ENCODE measurements at regions not wholly inside any gene's neighbourhood (a gene's known extent, or its start where the extent isn't known, plus 50 kb on each side); places are given as distances from the start of the nearest gene placed in this dataset.

DNA sequence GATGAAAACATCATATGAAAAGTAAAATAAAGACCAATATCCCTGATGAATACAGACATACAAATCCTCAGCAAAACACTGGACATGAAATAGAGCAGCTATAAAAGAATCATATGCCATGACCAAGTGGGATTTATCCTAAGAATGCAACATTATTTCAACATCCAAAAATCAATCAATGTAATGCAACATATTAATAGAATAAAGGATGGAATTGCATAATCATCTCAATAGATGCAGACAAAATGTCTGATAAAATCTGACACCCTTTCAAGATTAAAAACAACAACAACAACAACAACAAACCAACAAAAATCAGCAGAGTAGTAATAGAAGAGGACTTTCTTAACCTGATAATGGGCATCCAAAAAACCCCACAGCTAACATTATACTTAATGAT lies 63.8 kb upstream of the IL1R1 start:
- no peak for ATAC-seq
- Histone ChIP-seq H3K4me1 (peaks cover 0 to 30% (median 14%) of the 10 kb centered on the region in 9 donors), H3K9me3 (no peaks in the 10 kb centered on the region), H3K4me3 (no peak overlapping the region), H3K27ac (no peak overlapping the region), H3K27me3 (no peaks in the 10 kb centered on the region), H3K36me3 (no peaks in the 10 kb centered on the region)
- TF ChIP-seq, protein P1, sequence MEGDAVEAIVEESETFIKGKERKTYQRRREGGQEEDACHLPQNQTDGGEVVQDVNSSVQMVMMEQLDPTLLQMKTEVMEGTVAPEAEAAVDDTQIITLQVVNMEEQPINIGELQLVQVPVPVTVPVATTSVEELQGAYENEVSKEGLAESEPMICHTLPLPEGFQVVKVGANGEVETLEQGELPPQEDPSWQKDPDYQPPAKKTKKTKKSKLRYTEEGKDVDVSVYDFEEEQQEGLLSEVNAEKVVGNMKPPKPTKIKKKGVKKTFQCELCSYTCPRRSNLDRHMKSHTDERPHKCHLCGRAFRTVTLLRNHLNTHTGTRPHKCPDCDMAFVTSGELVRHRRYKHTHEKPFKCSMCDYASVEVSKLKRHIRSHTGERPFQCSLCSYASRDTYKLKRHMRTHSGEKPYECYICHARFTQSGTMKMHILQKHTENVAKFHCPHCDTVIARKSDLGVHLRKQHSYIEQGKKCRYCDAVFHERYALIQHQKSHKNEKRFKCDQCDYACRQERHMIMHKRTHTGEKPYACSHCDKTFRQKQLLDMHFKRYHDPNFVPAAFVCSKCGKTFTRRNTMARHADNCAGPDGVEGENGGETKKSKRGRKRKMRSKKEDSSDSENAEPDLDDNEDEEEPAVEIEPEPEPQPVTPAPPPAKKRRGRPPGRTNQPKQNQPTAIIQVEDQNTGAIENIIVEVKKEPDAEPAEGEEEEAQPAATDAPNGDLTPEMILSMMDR (IDR thresholded peaks at IDR 0.05), result no peak
- intact Hi-C loops (cut with DNase I), result no loop called here
- DNase-seq, result no peak

DNA sequence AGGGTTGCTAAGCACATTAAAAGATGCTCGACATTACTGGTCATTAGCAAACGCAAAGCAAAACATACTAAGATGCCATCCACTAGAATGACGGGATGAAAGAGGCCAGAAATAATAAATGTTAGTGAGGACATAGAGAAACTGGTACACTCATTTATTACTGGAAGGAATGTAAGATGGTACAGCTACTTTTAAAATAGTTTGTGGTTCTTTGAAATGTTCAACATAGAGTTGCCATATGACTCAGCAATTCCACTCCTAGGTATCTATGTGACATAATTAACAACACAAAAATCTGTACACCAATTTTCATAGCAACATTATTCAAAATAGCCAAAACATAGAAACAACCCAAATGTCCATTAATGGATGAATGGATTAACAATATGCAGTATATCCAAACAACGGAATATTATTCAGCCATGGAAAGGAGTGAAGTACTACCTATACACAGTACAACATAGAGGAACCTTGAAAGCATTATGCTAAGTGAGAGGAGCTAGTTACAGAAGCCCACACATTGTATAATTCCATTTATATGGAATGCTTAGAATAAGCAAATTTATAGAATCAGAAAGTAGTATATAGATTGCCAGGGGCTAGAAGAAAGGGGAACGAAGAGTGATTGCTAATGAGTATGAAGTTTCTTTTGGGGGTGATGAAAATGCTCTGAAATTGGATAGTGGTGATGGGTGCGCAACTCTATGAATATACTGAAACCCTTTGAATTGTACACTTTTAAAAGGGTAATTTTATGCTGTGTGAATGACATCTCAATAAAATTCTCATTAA lies 61.9 kb upstream of the IL1R1 start:
- Histone ChIP-seq H3K27me3 (no peaks in the 10 kb centered on the region), H3K4me3 (no peak overlapping the region), H3K27ac (no peak overlapping the region), H3K9me3 (no peaks in the 10 kb centered on the region), H3K4me1 (peaks cover 0 to 30% (median 15%) of the 10 kb centered on the region in 9 donors), H3K36me3 (no peaks in the 10 kb centered on the region)
- TF ChIP-seq, protein P1 (IDR thresholded peaks at IDR 0.05), result no peak
- DNase-seq, result no peak
- intact Hi-C loops (cut with DNase I), result loop anchor here in 1 of 10 donors (10.0 kb wide), 1 partner anchor 64 kb away; the partner anchor contains the start of gene IL1R1
- 98% methylated on average over 6 of the region's 6 CpGs for WGBS, 2 donors
- no peak for ATAC-seq

DNA sequence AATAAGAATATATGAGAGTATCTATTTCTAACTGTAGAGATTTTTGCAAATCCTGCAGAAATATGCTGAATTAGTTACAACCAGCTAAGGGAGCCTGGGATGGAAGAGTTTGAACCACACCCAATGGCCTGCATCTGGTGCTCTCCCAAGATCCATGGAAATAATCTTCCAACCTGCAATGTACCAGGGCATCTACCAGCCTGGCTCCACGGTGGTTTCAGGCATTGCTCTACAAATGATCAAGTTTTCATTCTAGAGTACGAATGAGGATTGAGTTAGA lies 61.4 kb upstream of the IL1R1 start:
- no peaks in the 10 kb centered on the region for H3K36me3 ChIP-seq
- H3K27ac ChIP-seq, result peak overlapping the region in 1 of 10 donors; percentile 81
- no peak overlapping the region for H3K4me3 ChIP-seq
- no peaks in the 10 kb centered on the region for H3K27me3 ChIP-seq
- DNase-seq (no peak), ATAC-seq (no peak)
- peaks cover 0 to 30% (median 16%) of the 10 kb centered on the region in 9 donors for H3K4me1 ChIP-seq
- TF ChIP-seq, protein P1 (IDR thresholded peaks at IDR 0.05), result no peak
- no peaks in the 10 kb centered on the region for H3K9me3 ChIP-seq
- intact Hi-C loops (cut with DNase I), result loop anchor here in 1 of 10 donors (10.0 kb wide), 1 partner anchor 64 kb away; the partner anchor contains the start of gene IL1R1
- 82 to 83% methylated on average over 2 of the region's 2 CpGs for WGBS, 2 donors

- TF ChIP-seq, protein P1 (IDR thresholded peaks at IDR 0.05), result no peak
- ATAC-seq, result no peak
- Histone ChIP-seq H3K36me3 (no peaks in the 10 kb centered on the region), H3K27ac (peak overlapping the region in 1 of 10 donors; percentile 81), H3K27me3 (no peaks in the 10 kb centered on the region), H3K4me3 (no peak overlapping the region), H3K4me1 (peaks cover 0 to 30% (median 16%) of the 10 kb centered on the region in 9 donors), H3K9me3 (no peaks in the 10 kb centered on the region)
- intact Hi-C loops (cut with DNase I), result loop anchor here in 1 of 10 donors (10.0 kb wide), 1 partner anchor 63 kb away; the partner anchor contains the start of gene IL1R1
- WGBS, 2 donors, result 92 to 95% methylated on average over 5 of the region's 5 CpGs
- no peak for DNase-seq
Measured at GRCh38 chr2:102081606-102082005, 60.9 kb upstream of the IL1R1 start.
